ENCODE measurements at regions not wholly inside any gene's neighbourhood (a gene's known extent, or its start where the extent isn't known, plus 50 kb on each side); places are given as distances from the start of the nearest gene placed in this dataset.

DNA sequence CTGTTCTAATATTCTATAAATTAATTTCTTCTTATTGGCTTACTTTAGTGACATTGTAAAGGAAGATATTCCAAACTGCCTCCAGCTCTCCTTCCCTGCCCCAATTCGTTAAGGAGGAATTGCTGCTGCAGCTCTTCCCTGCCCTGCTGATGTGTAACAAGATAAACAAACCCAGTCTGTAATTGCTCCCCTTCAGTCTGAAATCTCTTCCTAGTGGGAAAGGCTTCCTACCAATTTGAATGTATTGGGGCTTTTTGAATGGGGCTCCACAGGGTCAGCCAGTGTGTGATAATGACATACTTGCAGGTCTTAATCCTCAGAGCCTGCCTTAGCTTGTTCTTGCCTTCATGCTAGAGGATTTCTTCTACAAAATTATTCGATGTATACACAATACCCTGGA, 849.9 kb upstream of the GHITM start:
- Histone ChIP-seq H3K27ac (no peak overlapping the region), H3K9me3 (0 out of 3 replicates have a peak, but pooled peaks cover 2% of the 10 kb centered on the region), H3K4me1 (no peaks in the 10 kb centered on the region), H3K4me2 (no peak overlapping the region), H3K4me3 (no peak overlapping the region)
- TF ChIP-seq, protein P1, sequence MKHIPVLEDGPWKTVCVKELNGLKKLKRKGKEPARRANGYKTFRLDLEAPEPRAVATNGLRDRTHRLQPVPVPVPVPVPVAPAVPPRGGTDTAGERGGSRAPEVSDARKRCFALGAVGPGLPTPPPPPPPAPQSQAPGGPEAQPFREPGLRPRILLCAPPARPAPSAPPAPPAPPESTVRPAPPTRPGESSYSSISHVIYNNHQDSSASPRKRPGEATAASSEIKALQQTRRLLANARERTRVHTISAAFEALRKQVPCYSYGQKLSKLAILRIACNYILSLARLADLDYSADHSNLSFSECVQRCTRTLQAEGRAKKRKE (CRISPR knock-in tag; IDR thresholded peaks at IDR 0.05; ENCODE audit: low read depth) = no peak
- no peak for TF ChIP-seq EHF (CRISPR knock-in tag; IDR thresholded peaks at IDR 0.05)
- no peak for TF ChIP-seq RCOR1 (IDR thresholded peaks at IDR 0.05; ENCODE audit: low read depth, low read length)
- TF ChIP-seq FOSL2 (IDR thresholded peaks at IDR 0.05) = no peak
- TF ChIP-seq FOSL2 (CRISPR knock-in tag; IDR thresholded peaks at IDR 0.05) = no peak
- no peak for TF ChIP-seq ZC3H11A (IDR thresholded peaks at IDR 0.05)
- TF ChIP-seq HOXB5 (CRISPR knock-in tag; IDR thresholded peaks at IDR 0.05) = no peak
- TF ChIP-seq, protein P2, sequence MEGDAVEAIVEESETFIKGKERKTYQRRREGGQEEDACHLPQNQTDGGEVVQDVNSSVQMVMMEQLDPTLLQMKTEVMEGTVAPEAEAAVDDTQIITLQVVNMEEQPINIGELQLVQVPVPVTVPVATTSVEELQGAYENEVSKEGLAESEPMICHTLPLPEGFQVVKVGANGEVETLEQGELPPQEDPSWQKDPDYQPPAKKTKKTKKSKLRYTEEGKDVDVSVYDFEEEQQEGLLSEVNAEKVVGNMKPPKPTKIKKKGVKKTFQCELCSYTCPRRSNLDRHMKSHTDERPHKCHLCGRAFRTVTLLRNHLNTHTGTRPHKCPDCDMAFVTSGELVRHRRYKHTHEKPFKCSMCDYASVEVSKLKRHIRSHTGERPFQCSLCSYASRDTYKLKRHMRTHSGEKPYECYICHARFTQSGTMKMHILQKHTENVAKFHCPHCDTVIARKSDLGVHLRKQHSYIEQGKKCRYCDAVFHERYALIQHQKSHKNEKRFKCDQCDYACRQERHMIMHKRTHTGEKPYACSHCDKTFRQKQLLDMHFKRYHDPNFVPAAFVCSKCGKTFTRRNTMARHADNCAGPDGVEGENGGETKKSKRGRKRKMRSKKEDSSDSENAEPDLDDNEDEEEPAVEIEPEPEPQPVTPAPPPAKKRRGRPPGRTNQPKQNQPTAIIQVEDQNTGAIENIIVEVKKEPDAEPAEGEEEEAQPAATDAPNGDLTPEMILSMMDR (IDR thresholded peaks at IDR 0.05) = no peak
- TF ChIP-seq, protein P3, sequence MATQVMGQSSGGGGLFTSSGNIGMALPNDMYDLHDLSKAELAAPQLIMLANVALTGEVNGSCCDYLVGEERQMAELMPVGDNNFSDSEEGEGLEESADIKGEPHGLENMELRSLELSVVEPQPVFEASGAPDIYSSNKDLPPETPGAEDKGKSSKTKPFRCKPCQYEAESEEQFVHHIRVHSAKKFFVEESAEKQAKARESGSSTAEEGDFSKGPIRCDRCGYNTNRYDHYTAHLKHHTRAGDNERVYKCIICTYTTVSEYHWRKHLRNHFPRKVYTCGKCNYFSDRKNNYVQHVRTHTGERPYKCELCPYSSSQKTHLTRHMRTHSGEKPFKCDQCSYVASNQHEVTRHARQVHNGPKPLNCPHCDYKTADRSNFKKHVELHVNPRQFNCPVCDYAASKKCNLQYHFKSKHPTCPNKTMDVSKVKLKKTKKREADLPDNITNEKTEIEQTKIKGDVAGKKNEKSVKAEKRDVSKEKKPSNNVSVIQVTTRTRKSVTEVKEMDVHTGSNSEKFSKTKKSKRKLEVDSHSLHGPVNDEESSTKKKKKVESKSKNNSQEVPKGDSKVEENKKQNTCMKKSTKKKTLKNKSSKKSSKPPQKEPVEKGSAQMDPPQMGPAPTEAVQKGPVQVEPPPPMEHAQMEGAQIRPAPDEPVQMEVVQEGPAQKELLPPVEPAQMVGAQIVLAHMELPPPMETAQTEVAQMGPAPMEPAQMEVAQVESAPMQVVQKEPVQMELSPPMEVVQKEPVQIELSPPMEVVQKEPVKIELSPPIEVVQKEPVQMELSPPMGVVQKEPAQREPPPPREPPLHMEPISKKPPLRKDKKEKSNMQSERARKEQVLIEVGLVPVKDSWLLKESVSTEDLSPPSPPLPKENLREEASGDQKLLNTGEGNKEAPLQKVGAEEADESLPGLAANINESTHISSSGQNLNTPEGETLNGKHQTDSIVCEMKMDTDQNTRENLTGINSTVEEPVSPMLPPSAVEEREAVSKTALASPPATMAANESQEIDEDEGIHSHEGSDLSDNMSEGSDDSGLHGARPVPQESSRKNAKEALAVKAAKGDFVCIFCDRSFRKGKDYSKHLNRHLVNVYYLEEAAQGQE (IDR thresholded peaks at IDR 0.05) = no peak
- no peak for TF ChIP-seq KDM5A (IDR thresholded peaks at IDR 0.05)
- no peak for TF ChIP-seq NFE2L2 (conservative IDR thresholded peaks at IDR 0.05; ENCODE audit: low read length)
- no peak for TF ChIP-seq ZNF302 (CRISPR knock-in tag; IDR thresholded peaks at IDR 0.05)
- DNase-seq (ENCODE audit: low read depth in 1 of 2, low spot score in 1 of 2) = no peak
- FAIRE-seq = no peak
- ChIA-PET POLR2A (no interaction called here), CTCF (no interaction called here)
- WGBS (ENCODE audit: missing lambda C conversion rate) = 2% methylated on average over 2 of the region's 2 CpGs
- ATAC-seq = no peak

DNA sequence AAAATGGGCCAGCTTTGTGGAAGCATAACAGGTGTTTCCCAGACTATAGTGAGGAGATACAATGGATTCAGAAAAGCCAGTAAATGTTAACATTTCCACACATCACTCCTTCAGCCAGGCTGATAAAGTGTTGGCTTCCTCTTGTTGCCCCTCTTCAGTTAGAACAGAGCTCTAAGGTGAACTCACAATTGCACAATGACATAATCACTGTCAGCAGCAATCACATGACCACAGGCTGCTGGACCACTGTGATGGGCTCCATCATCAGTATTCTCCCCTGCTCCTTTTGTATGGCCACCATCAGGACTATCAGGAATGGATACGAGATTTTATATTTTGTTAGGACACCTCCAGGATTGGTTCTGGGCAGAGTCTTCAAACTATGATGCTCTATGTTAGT, 849.4 kb upstream of the GHITM start:
- Histone ChIP-seq H3K27ac (no peak overlapping the region), H3K4me3 (no peak overlapping the region), H3K4me1 (no peaks in the 10 kb centered on the region), H3K9me3 (peaks cover 2% of the 10 kb centered on the region; the same call in 1 of the 3 replicates), H3K4me2 (no peak overlapping the region)
- WGBS (ENCODE audit: missing lambda C conversion rate) = 0% methylated on average over 1 of the region's 1 CpG
- ChIA-PET CTCF (no interaction called here), POLR2A (no interaction called here)
- DNase-seq (ENCODE audit: low read depth in 1 of 2, low spot score in 1 of 2) = no peak
- no peak for TF ChIP-seq ZC3H11A (IDR thresholded peaks at IDR 0.05)
- TF ChIP-seq RCOR1 (IDR thresholded peaks at IDR 0.05; ENCODE audit: low read depth, low read length) = no peak
- no peak for TF ChIP-seq CHD4 (IDR thresholded peaks at IDR 0.05; ENCODE audit: borderline replicate concordance)
- TF ChIP-seq, protein P4, sequence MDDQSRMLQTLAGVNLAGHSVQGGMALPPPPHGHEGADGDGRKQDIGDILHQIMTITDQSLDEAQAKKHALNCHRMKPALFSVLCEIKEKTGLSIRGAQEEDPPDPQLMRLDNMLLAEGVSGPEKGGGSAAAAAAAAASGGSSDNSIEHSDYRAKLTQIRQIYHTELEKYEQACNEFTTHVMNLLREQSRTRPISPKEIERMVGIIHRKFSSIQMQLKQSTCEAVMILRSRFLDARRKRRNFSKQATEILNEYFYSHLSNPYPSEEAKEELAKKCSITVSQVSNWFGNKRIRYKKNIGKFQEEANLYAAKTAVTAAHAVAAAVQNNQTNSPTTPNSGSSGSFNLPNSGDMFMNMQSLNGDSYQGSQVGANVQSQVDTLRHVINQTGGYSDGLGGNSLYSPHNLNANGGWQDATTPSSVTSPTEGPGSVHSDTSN (IDR thresholded peaks at IDR 0.05) = no peak
- ATAC-seq = no peak
- FAIRE-seq = no peak

DNA sequence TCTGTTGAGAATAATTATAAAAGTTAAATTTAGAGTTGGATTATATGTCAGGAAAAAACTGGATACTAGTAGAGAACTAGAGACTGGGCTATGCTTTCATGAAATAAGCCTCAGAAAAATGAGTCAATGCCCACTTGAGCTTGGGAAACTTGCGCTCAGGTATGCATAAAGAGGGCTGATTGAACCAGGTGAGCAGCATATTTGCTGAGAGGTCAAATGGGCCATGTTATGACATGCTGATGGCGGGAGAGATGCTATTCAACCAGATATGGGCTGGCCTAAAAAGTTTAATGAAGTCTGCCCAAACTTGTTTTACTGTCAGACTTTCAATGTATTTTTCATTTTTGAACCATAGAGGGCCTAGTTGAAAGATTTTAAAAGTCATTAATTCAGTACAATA, 837.6 kb upstream of the GHITM start:
- CTCF ChIA-PET = no interaction called here
- Histone ChIP-seq H3K9me3 (0 out of 3 replicates have a peak, but pooled peaks cover 4% of the 10 kb centered on the region), H3K4me1 (no peaks in the 10 kb centered on the region), H3K4me2 (no peak overlapping the region), H3K27ac (no peak overlapping the region), H3K4me3 (no peak overlapping the region)
- FAIRE-seq = no peak
- no peak for ATAC-seq
- DNase-seq (ENCODE audit: low read depth in 1 of 2, low spot score in 1 of 2) = no peak
- POLR2A ChIA-PET = no interaction called here
- 0% methylated on average over 2 of the region's 2 CpGs for WGBS (ENCODE audit: missing lambda C conversion rate)
- TF ChIP-seq ZNF302 (CRISPR knock-in tag; IDR thresholded peaks at IDR 0.05) (no peak), EHF (CRISPR knock-in tag; IDR thresholded peaks at IDR 0.05) (no peak), JUN (IDR thresholded peaks at IDR 0.05) (no peak), BHLHE40 (IDR thresholded peaks at IDR 0.05; ENCODE audit: low read depth, low read length) (no peak), RARB (CRISPR knock-in tag; IDR thresholded peaks at IDR 0.05) (no peak), CBX8 (IDR thresholded peaks at IDR 0.05) (no peak), FOSB (CRISPR knock-in tag; IDR thresholded peaks at IDR 0.05) (no peak), JUNB (IDR thresholded peaks at IDR 0.05) (no peak), ZC3H11A (IDR thresholded peaks at IDR 0.05) (no peak), RFX5 (IDR thresholded peaks at IDR 0.05) (no peak), EP300 (IDR thresholded peaks at IDR 0.05) (no peak)
- TF ChIP-seq, protein P3 (IDR thresholded peaks at IDR 0.05) = no peak

Data from A549 (cell line).